ENCODE measurements at regions not wholly inside any gene's neighbourhood (a gene's known extent, or its start where the extent isn't known, plus 50 kb on each side); places are given as distances from the start of the nearest gene placed in this dataset.

DNA sequence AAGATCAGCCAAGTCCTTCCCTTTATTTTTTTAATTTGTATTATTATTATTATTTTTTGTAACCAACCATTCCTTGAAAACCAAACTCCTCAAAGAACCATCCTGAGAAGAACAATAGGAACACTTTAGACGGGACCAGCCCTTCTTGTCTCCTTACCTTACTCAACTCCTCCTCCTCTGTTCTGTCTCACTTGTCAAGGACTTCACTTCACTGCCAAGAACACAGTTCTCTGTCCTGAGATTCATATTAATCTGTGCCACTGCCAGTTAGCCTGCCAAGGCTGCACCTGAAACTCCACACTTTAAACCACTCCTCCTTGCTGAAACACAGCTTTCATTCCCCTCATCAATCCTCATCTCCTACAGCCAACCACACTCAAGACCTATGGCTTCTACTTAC is 73.8 kb upstream of the ATP1A1 start:
- DNase-seq: no peak

DNA sequence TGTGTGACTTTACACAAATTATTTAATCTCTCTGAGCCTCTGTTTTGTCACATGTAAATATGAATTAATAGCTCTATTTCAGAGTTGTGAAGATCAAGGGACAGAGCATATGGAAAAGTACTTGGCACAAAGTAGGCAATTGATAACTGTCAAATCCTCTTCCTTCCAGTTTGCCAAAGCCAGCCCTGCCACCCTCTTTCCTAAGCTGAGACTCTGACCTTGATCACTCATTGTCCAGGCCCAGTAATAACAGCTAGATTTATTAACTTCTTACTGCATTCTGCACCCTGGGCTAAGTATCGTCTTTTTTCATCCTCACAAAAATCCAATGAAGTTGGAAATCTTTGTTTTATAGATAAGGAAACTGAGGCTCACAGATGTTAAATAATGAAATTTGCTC is 70.8 kb upstream of the ATP1A1 start:
- no peak for DNase-seq

DNA sequence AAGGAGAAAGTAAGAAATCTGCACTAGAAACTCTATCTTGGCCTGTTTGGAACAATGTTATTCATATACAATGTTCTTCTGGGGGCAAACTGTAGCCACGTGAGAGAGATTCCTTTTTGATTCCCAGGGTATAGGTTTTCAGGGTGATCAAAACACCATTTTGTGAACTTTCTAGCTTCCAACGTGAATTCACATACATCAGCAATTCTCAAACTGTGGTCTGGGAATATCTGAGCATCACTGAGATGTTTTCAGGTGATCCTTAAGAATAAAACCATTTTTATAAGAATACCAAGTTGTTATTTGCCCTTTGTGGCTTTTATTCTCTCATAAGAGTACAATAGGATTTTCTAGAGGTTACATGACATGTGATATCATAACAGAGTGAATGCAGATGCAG is 66.9 kb upstream of the ATP1A1 start:
- DNase-seq: no peak

DNA sequence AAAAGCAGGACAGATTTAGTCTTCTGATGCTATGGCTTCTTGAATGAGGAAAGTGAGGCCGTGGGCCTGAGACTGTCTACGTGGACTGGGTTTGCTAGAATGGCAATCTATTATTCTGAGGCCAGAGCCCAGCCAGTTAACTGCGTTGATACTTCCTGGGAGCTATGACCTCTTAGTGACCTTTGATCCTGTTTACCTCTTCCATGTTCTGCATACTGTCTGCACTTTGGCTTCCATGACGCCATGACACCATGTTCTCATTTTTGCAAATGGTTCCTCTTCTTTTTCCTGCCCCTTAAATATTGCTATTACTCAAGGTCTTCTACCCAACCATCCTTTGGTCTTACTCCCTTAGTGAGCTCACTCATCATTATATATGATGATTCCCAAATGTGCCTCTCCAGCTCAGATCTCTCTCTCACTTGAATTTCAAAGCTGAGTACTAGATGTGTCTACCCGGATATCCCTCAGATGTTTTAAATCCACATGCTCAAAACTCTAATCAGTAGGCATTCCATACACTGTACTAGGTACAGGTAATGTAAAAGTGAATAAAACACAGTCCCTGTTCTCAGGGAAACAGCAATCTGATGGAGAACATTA is 66.1 kb upstream of the ATP1A1 start:
- DNase-seq: no peak

DNA sequence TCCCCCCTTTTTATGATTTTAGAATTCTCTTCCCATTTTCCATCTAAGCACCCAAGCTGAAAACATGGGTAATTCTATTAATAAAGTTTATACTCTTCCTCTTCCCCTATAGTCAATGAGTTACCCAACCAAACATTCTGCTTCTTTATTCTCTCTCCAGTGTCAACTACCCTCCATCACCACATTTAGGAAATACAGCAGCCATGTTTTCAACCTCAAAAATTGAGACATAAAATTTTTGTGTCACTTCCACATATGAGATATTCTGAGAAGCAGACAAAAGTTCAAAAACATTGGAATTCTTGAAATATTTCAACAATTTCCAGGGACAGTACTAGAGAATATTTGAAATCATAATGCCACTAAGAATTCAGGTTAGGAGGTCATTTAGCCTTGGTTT is 64.8 kb upstream of the ATP1A1 start:
- DNase-seq: no peak

DNA sequence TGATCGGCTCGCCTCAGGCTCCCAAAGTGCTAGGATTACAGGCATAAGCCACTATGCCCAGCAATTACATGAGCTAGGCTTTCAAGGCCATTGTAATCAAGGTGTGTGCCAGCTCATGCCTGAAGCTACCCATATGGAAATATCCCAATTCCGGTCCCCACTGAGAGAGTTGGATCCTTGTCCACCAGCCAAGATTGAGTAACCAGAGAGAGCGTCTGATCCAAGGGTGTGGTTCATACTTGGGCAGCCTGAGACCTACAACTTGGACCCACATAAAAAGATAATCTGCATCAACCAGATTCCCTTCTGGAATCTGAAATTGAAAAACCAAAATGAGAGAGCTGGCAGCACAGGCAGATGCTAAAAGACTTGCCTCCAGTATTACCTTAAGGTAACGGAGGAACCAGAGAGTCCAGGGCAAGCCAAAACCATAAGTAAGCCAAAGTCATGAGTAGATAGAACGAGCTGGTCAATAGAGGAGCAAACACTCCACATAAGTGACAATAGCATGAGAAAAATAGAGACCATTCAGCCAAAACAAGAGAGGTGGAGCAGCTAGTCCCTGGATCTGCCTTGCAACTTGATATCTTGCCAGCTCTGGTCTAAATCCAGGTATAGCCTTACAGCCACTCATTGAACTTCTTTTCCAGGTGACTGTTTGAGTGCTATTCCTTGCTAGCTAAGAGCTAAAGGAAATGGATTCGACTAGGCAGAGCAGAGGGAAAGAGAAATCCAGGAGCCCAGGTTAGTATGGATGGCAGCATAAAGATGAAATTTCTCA is 63.8 kb upstream of the ATP1A1 start:
- DNase-seq: peak; percentile 73

DNA sequence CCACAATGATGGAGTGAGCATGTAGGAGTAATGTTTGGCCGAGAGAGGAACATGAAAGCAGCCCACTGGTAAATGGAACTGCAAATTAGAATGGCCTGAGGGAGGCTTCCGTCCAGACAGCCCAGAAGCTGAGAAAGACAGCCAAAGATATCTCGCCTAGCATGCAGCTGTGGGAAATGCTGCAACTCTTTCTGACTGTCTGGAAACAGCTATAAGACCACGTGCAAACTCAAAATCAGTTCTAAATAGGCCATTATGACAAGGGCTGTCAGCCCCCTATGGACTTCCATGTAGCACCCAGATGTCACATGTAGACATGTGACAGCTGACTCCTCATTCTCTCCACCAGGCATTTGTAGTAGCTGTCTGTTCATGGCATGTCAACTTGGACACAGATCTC is 62.9 kb upstream of the ATP1A1 start:
- DNase-seq: no peak

DNA sequence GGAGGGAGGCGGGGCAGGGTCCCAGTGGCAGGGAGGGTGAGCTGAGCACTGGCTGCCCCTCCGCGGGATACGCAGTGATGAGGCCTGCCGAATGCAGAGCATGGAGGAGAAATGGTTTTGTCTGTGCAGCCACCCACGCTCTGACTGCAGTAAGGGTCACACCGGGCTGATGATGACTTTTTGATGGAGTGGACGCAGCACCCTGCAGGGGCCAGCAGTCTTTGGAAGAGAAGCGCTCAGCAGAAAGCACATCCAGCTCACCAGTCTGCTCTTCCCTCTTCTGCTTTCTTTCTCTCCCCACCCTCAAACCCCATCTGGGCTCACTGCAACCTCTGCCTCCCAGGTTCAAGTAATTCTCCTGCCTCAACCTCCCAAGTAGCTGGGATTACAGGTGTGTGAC is 61.9 kb upstream of the ATP1A1 start:
- DNase-seq: no peak

DNA sequence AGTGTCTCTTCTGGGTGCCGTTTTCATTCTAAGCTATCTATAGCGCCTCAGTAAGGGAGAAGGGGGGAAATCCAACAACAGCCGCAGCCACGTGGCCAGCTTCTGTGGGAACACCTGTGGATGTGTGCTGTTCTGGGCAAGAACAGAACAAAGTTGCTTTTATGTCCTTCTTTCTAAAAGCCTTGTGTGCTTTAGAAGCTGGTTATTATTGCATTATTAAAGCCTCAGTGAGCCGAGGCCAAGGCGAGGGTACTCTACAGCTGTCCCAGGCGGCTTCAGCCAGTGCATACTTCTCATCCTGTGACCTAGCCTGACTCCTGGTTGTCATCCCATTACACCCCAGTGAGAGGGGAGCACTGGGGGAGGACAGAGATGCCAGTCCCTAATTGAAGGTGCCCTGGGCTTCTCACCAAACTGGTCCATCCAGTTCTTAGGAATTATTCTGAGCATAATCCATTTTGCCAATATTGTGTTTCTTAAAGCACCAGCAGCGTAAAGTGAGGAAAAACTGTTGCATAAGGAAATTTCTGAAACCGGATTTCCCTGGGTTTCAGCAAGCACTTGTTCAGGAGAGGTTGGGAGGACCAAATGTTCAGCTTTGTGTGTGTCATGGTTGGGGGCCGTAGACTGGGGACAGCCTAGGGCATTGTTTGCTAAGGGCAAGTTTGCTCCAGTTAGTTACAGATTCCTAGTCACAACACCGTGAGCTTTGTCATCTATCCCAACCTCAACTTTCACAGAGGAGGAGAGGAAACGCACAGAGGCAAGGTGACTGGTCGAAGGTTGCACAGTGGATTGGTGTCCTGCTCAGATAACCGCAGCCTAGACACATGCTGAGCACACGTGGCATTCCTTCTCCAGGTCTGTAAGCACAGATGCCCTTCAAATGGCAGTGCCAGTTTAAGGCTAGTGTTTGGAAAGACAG is 61.0 kb upstream of the ATP1A1 start:
- no peak for DNase-seq

DNA sequence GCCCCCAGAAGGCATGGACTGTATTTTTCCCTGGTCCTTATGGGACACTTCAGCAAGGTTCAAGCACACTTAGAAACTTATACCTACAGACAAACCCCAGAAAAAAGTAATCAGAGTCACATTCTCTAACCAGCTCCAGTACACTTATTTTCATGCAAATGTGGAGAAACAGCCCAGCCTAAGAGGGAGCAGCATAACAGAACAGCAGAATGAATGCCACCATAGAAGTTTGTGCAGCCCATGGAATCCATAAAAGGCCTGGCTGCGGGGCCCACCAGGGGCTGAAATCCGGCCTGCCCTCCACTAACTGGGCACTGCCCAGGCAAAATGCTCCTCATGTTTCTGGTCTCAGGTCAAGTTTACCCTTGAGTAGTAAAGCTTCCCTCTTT is 60.4 kb upstream of the ATP1A1 start:
- no peak for DNase-seq

DNA sequence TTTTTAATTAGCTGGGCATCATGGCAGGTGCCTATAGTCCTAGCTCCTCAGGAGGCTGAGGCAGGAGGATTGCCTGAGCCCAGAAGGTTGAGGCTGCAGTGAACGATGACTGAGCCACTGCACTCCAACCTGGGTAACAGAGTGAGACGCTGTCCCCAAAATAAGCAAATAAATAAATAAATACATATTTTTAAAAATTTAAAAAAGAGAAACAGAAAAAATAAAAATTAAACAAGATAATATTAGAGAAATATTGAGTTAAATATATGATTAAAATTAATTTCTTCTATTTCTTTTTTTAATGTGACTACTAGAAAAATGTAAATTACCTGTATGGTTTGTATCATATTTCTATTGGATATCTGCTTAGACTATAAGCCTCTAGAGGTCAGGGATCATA is 59.3 kb upstream of the ATP1A1 start:
- no peak for DNase-seq

DNA sequence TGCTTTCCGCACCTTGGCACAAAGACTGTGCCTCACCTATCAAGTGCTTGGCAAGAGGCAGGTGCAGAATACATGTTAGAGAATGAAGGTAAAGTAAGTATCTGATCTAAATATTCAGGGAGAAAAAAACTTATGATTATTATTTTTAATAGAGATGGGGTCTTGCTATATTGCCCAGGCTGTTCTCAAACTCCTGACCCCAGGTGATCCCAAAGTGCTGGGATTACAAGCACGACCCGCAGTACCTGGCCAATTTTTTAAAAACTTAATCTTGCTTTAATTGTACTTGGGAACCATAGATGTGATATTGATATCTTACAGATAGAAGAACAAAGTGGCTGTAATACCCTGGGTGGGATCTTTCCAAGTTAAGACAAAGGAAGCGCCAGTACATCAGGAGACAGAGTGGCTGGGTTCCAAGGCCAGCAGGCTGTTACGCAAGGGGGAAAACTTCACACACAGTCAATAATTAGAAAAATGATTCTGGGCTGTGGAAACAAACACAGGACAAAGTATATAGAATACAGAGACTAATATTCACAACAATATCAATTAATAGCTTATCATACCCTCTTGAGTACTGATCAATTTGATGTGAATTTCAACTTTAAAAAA is 58.6 kb upstream of the ATP1A1 start:
- no peak for DNase-seq

DNA sequence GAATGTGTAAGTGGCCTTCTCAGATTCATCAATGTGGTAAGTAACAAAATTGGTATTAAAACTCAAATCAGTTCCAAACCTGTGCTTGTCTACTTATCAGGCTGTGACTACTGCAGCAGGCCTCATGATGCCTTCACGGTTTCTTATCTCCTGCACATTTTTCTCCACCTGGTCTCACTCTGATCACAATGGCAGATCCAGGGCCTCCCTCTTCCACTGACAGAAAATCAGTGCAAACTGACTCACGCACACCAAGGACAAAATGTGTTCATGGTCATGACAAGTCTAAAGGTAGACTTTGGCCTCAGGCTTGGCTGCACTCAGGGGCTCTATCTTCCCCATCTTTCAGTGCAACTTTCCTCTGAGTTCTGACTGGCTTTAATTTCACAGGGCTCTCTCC is 56.7 kb upstream of the ATP1A1 start:
- no peak for DNase-seq

DNA sequence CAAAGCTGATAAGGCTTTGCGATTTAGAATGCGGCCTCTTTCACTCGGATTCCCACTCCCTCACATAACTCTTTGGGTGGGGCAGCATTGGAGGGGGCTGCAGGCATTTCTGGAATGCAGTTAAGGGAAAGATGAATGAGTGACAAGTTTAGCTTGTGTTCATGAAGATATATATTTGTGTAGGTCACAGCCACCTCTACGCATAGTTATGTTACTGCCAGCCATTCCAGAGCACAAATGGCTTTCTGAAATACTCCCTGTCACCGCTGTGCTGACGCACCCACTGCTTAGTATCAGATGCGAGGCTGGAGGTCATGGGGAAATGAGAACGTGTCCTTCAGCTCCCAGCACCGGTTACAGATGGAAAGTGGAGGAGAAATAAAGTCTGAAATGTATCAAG is 54.1 kb upstream of the ATP1A1 start:
- no peak for DNase-seq

DNA sequence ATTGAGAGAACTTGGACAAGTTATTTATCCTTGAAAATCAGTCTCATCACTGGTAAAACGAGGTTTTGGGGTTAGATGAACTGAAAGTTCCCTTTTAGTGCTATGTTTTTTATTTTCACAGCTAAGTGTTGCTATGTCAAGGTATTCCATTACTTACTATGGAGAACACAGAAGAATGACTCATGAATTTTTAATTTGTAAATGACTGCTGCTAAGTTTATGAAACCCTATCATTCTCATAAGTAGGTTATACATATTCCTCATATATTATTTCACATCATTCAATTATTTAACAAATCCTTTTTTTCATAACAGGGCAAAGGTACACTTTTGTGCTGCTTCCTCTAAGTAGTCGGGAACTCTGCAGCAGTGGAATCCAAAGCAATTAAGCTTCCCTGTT is 52.2 kb upstream of the ATP1A1 start:
- DNase-seq: no peak

DNA sequence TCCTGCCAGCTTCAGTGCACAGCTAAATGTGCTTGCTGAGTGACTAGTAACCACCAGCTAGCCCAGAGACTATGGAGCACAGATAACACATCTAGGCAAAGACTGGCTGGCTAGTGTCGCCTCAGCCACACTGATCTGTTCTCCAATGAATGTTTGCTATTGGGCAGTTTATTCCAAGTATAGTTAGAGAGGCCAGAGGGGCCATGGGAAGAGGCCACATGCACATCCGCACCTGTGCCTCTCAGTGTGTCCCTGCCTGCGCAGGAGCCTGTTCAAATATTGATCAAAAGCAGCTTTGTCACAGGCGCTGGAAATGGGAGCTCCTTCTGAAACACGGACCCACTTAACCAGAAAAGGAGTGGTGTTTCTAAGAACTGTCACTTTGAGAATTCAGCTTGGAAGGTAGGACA is 51.3 kb upstream of the ATP1A1 start:
- DNase-seq: no peak

DNA sequence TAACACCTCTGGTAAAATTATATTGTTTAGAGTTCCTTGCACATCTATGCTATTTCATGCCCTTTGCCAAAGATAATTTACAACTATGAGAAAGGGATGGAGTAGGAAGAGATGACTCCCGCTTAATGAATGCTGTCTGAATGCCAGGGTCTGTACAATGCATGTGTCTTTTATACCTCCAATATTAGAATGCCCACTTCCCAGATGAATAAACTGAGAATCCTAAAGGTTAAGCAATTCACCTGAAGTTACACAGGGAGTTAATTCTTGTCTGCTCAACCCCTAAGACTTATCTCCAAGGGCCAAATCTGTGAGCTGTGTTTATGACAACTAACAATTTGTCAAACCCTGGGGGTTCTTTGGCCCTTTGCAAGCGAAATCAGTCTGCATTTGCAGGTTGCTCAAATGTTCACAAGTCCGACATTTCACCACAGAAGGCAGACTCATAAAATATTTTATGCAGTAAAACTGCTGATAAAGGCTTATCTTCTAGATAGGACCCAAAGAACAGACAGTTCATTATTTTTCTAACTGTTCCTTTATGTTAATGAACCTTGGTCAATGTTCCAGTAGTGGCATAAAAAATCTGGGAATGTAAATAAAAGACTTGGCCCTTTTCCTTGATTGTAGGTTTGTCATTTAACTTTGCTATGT is 50.2 kb upstream of the ATP1A1 start:
- no peak for DNase-seq

Data from NCI-H1105 treated with DMSO at 0.1 percent for 48 hours (cell line).